A549 (cell line): ENCODE measurements at regions not wholly inside any gene's neighbourhood (a gene's known extent, or its start where the extent isn't known, plus 50 kb on each side); places are given as distances from the start of the nearest gene placed in this dataset.

Experiments used
- ATAC-seq, 2 experiments: fragments of 200-7000 bp in 1 of 2; fragments of >200 bp in 1 of 2; cut with Nextera tagmentation in 1 of 2; cut with Tn5 transposase in 1 of 2; 3 replicates each; pipeline versions ENCODE4 v1.8.0 to v1.9.1; 2018 to 2020; ENCODE audit warnings: mild to moderate bottlenecking in 1 of 2, moderate library complexity in 1 of 2
- CTCF ChIA-PET: fragments of 300-600 bp; sonication (Branson Sonifier 250); formaldehyde crosslinking; extraction: SDS; loops from one replicate; lab custom pipeline; 2021; ENCODE audit warnings: antibody characterized with exemption, inconsistent platforms; lab: Yijun Ruan, JAX
- POLR2A ChIA-PET: fragments of 350-600 bp; formaldehyde crosslinking; extraction: SDS; loops from one replicate; lab custom pipeline; 2021; ENCODE audit warnings: antibody characterized with exemption, inconsistent platforms; lab: Yijun Ruan, JAX
- DNase-seq, 2 experiments: peaks; one replicate each; pipeline versions ENCODE4 v3.0.0 to v3.0.0-alpha.2; 2011 to 2016; ENCODE audit warnings: low read depth in 1 of 2, low spot score in 1 of 2
- FAIRE-seq: peaks from 2 replicates; lab custom pipeline; 2011; peaks lifted over from hg19 to GRCh38; lab: Jason Lieb, UNC
- H3K27ac ChIP-seq, 2 experiments: fragments of >200 bp; sonication (Bioruptor Twin); formaldehyde crosslinking; 3 replicates each; pipeline ENCODE4 v1.5.1; 2016 to 2017
- H3K4me1 ChIP-seq: fragments of >200 bp; sonication (Bioruptor Twin); formaldehyde crosslinking; 3 replicates; pipeline ENCODE4 v1.6.1; 2016
- H3K4me2 ChIP-seq: fragments of >200 bp; sonication (Bioruptor Twin); formaldehyde crosslinking; 3 replicates; pipeline ENCODE4 v1.6.1; 2016
- H3K4me3 ChIP-seq: fragments of >200 bp; sonication (Bioruptor Twin); formaldehyde crosslinking; 3 replicates; pipeline ENCODE4 v1.5.1; 2016
- H3K9me3 ChIP-seq: fragments of >200 bp; sonication (Bioruptor Twin); formaldehyde crosslinking; 3 replicates; pipeline ENCODE4 v1.6.1; 2016
- EHMT2 ChIP-seq: fragments of 200-600 bp; sonication (generic); IDR thresholded peaks from 2 replicates; pipeline ENCODE4 v1.6.1; 2016; ENCODE audit warnings: antibody characterized with exemption, low read depth, mild to moderate bottlenecking, moderate library complexity
- EP300 ChIP-seq, 2 experiments: fragments of >200 bp; sonication (Bioruptor Twin); formaldehyde crosslinking; IDR thresholded peaks; 2 replicates in 1 of 2; 3 replicates in 1 of 2; pipeline ENCODE4 v1.6.1; 2016 to 2017
- FOSB ChIP-seq: fragments of 250-450 bp; sonication (Bioruptor Pico); IDR thresholded peaks from 2 replicates; pipeline ENCODE4 v1.5.0; 2020; ENCODE audit warnings: mild to moderate bottlenecking, moderate library complexity
- FOXS1 ChIP-seq: fragments of 250-450 bp; sonication (Bioruptor Pico); IDR thresholded peaks from 2 replicates; pipeline ENCODE4 v1.5.0; 2020; ENCODE audit warnings: mild to moderate bottlenecking, moderate library complexity
- HOXB5 ChIP-seq: fragments of 250-450 bp; sonication (Bioruptor Pico); IDR thresholded peaks from 2 replicates; pipeline ENCODE4 v1.5.0; 2020; ENCODE audit warnings: mild to moderate bottlenecking, moderate library complexity
- JUN ChIP-seq, 2 experiments: fragments of >200 bp; sonication (Bioruptor Twin); formaldehyde crosslinking; IDR thresholded peaks; 2 replicates in 1 of 2; 3 replicates in 1 of 2; pipeline ENCODE4 v1.6.1; 2016 to 2017
- KDM5A ChIP-seq: fragments of 200-600 bp; sonication (generic); IDR thresholded peaks from 2 replicates; pipeline ENCODE4 v1.6.1; 2016; ENCODE audit warnings: antibody characterized with exemption, mild to moderate bottlenecking
- MYC ChIP-seq: IDR thresholded peaks from 2 replicates; pipeline ENCODE4 v1.6.1; 2012; ENCODE audit warnings: mild to moderate bottlenecking, inconsistent platforms, low read length, improper control_type of control experiment, borderline replicate concordance
- NR3C1 ChIP-seq: fragments of >200 bp; sonication (Bioruptor Twin); formaldehyde crosslinking; IDR thresholded peaks from 3 replicates; pipeline ENCODE4 v1.6.1; 2017
- RCOR1 ChIP-seq: fragments of 150-350 bp; IDR thresholded peaks from 2 replicates; pipeline ENCODE4 v1.6.1; 2014; ENCODE audit warnings: antibody characterized with exemption, low read length, low read depth
- SMC3 ChIP-seq: fragments of >200 bp; sonication (Bioruptor Twin); formaldehyde crosslinking; IDR thresholded peaks from 3 replicates; pipeline ENCODE4 v1.6.1; 2018; ENCODE audit warnings: inconsistent platforms
- TFCP2L1 ChIP-seq: fragments of 250-450 bp; sonication (Bioruptor Pico); IDR thresholded peaks from 2 replicates; pipeline ENCODE4 v1.5.0; 2021; ENCODE audit warnings: mild to moderate bottlenecking
- ZFP36 ChIP-seq: fragments of 450-650 bp; IDR thresholded peaks from 2 replicates; pipeline ENCODE4 v1.6.1; 2014; ENCODE audit warnings: borderline replicate concordance; ENCODE audit not compliant: partially characterized antibody
- WGBS: methylation state at CpG from one replicate; pipeline ENCODE4 v1.1.6; 2017; ENCODE audit errors: missing lambda C conversion rate; 5-methylcytosine and 5-hydroxymethylcytosine counted together
- TF ChIP-seq, protein P1 (sequence below): fragments of >200 bp; sonication (Bioruptor Twin); formaldehyde crosslinking; IDR thresholded peaks from 3 replicates; pipeline ENCODE4 v1.5.1; 2016
- TF ChIP-seq, protein P2 (sequence below): IDR thresholded peaks from 2 replicates; pipeline ENCODE4 v1.6.1; 2012
- TF ChIP-seq, protein P3 (sequence below): fragments of 250-450 bp; sonication (Bioruptor Pico); IDR thresholded peaks from 2 replicates; pipeline ENCODE4 v1.5.0; 2021; ENCODE audit warnings: mild to moderate bottlenecking, moderate library complexity, borderline replicate concordance
- TF ChIP-seq, protein P4 (sequence below): fragments of 200-600 bp; sonication (generic); IDR thresholded peaks from 2 replicates; pipeline ENCODE4 v1.6.1; 2016; ENCODE audit warnings: antibody characterized with exemption, mild to moderate bottlenecking, moderate library complexity
- TF ChIP-seq, protein P5 (sequence below): IDR thresholded peaks from 2 replicates; pipeline ENCODE4 v1.6.1; 2012; ENCODE audit warnings: low read depth, borderline replicate concordance
- TF ChIP-seq, protein P6 (sequence below): IDR thresholded peaks from 2 replicates; pipeline ENCODE4 v1.6.1; 2012

DNA sequence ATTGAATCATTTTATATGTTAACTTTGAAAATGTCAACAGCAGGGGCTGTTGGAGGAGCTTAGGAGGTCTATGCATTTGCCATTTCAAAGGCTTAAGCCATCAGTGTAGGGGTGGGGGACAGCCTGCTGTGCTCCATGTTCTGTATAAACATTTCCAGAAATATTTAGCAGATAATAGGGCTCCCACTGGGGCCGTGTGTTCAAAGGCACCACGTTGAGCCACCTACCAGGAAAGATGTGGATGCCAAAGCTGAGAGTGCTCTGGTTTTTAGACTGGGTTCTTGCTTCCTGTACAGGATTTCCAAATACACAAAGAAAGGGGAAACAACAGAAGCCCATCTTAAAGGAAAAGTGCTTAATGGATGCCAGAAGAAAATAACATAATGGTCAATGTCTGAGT is 219.5 kb downstream of the CENPC start:
- Histone ChIP-seq H3K4me1 (no peaks in the 10 kb centered on the region), H3K4me3 (no peak overlapping the region), H3K9me3 (no peaks in the 10 kb centered on the region), H3K4me2 (no peak overlapping the region), H3K27ac (no peak overlapping the region)
- DNase-seq (no peak), ATAC-seq (no peak), FAIRE-seq (no peak)
- no peak for TF ChIP-seq NR3C1
- TF ChIP-seq FOSB: no peak
- no peak for TF ChIP-seq EHMT2
- no peak for TF ChIP-seq SMC3
- TF ChIP-seq, protein P1, sequence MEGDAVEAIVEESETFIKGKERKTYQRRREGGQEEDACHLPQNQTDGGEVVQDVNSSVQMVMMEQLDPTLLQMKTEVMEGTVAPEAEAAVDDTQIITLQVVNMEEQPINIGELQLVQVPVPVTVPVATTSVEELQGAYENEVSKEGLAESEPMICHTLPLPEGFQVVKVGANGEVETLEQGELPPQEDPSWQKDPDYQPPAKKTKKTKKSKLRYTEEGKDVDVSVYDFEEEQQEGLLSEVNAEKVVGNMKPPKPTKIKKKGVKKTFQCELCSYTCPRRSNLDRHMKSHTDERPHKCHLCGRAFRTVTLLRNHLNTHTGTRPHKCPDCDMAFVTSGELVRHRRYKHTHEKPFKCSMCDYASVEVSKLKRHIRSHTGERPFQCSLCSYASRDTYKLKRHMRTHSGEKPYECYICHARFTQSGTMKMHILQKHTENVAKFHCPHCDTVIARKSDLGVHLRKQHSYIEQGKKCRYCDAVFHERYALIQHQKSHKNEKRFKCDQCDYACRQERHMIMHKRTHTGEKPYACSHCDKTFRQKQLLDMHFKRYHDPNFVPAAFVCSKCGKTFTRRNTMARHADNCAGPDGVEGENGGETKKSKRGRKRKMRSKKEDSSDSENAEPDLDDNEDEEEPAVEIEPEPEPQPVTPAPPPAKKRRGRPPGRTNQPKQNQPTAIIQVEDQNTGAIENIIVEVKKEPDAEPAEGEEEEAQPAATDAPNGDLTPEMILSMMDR: no peak
- TF ChIP-seq, protein P2, sequence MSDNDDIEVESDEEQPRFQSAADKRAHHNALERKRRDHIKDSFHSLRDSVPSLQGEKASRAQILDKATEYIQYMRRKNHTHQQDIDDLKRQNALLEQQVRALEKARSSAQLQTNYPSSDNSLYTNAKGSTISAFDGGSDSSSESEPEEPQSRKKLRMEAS: no peak
- no peak for TF ChIP-seq FOXS1 (CRISPR knock-in tag)
- no peak for TF ChIP-seq MYC
- no peak for TF ChIP-seq TFCP2L1 (CRISPR knock-in tag)
- no peak for TF ChIP-seq HOXB5 (CRISPR knock-in tag)
- TF ChIP-seq, protein P3, sequence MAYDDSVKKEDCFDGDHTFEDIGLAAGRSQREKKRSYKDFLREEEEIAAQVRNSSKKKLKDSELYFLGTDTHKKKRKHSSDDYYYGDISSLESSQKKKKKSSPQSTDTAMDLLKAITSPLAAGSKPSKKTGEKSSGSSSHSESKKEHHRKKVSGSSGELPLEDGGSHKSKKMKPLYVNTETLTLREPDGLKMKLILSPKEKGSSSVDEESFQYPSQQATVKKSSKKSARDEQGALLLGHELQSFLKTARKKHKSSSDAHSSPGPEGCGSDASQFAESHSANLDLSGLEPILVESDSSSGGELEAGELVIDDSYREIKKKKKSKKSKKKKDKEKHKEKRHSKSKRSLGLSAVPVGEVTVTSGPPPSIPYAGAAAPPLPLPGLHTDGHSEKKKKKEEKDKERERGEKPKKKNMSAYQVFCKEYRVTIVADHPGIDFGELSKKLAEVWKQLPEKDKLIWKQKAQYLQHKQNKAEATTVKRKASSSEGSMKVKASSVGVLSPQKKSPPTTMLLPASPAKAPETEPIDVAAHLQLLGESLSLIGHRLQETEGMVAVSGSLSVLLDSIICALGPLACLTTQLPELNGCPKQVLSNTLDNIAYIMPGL (CRISPR knock-in tag): no peak
- TF ChIP-seq JUN (IDR thresholded peaks at IDR 0.05): no peak
- TF ChIP-seq, protein P4, sequence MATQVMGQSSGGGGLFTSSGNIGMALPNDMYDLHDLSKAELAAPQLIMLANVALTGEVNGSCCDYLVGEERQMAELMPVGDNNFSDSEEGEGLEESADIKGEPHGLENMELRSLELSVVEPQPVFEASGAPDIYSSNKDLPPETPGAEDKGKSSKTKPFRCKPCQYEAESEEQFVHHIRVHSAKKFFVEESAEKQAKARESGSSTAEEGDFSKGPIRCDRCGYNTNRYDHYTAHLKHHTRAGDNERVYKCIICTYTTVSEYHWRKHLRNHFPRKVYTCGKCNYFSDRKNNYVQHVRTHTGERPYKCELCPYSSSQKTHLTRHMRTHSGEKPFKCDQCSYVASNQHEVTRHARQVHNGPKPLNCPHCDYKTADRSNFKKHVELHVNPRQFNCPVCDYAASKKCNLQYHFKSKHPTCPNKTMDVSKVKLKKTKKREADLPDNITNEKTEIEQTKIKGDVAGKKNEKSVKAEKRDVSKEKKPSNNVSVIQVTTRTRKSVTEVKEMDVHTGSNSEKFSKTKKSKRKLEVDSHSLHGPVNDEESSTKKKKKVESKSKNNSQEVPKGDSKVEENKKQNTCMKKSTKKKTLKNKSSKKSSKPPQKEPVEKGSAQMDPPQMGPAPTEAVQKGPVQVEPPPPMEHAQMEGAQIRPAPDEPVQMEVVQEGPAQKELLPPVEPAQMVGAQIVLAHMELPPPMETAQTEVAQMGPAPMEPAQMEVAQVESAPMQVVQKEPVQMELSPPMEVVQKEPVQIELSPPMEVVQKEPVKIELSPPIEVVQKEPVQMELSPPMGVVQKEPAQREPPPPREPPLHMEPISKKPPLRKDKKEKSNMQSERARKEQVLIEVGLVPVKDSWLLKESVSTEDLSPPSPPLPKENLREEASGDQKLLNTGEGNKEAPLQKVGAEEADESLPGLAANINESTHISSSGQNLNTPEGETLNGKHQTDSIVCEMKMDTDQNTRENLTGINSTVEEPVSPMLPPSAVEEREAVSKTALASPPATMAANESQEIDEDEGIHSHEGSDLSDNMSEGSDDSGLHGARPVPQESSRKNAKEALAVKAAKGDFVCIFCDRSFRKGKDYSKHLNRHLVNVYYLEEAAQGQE: no peak
- TF ChIP-seq ZFP36: no peak
- TF ChIP-seq, protein P5, sequence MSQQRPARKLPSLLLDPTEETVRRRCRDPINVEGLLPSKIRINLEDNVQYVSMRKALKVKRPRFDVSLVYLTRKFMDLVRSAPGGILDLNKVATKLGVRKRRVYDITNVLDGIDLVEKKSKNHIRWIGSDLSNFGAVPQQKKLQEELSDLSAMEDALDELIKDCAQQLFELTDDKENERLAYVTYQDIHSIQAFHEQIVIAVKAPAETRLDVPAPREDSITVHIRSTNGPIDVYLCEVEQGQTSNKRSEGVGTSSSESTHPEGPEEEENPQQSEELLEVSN: no peak
- TF ChIP-seq, protein P6, sequence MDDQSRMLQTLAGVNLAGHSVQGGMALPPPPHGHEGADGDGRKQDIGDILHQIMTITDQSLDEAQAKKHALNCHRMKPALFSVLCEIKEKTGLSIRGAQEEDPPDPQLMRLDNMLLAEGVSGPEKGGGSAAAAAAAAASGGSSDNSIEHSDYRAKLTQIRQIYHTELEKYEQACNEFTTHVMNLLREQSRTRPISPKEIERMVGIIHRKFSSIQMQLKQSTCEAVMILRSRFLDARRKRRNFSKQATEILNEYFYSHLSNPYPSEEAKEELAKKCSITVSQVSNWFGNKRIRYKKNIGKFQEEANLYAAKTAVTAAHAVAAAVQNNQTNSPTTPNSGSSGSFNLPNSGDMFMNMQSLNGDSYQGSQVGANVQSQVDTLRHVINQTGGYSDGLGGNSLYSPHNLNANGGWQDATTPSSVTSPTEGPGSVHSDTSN: no peak
- no peak for TF ChIP-seq KDM5A
- no peak for TF ChIP-seq EP300 (IDR thresholded peaks at IDR 0.05)
- no peak for TF ChIP-seq RCOR1
- CTCF ChIA-PET: no interaction called here
- POLR2A ChIA-PET: interaction anchor here (0.6 kb wide), 1 partner anchor 382 kb away, joined by 3 read pairs; no protein-coding TSS in a partner anchor
- 4% methylated on average over 2 of the region's 2 CpGs for WGBS
